ENCODE measurements at regions not wholly inside any gene's neighbourhood (a gene's known extent, or its start where the extent isn't known, plus 50 kb on each side); places are given as distances from the start of the nearest gene placed in this dataset.

DNA sequence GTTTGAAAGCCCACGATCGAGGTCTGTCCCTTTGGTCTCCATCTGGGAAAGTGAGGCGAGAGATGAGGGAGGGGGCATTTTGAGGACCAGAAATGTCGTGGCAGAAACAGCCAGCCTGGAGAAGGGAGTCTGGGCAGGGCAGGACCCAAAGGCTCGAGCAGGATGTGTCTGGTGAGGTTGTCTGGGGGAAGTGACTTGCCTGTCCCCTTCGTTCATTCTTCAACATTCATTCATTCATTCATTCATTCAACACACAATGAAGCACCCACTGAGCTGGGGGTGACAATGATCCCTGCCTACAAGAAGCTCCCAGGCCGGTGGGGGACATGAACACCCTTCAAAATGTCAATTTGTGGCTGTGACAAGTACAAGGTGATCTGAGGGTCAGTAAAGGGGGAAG lies 80.5 kb downstream of the CEBPB start:
- H3K4me3 ChIP-seq (ENCODE audit: low read depth, low read length): no peak overlapping the region
- TF ChIP-seq CTCF (conservative IDR thresholded peaks at IDR 0.05; ENCODE audit: low read depth, low read length): no peak
- no peak for DNase-seq (ENCODE audit: low read depth)

- TF ChIP-seq CTCF (conservative IDR thresholded peaks at IDR 0.05; ENCODE audit: low read depth, low read length): no peak
- H3K4me3 ChIP-seq (ENCODE audit: low read depth, low read length): no peak overlapping the region
- DNase-seq (ENCODE audit: low read depth): no peak
Measured at GRCh38 chr20:50271612-50272011, 81.0 kb downstream of the CEBPB start.

DNA sequence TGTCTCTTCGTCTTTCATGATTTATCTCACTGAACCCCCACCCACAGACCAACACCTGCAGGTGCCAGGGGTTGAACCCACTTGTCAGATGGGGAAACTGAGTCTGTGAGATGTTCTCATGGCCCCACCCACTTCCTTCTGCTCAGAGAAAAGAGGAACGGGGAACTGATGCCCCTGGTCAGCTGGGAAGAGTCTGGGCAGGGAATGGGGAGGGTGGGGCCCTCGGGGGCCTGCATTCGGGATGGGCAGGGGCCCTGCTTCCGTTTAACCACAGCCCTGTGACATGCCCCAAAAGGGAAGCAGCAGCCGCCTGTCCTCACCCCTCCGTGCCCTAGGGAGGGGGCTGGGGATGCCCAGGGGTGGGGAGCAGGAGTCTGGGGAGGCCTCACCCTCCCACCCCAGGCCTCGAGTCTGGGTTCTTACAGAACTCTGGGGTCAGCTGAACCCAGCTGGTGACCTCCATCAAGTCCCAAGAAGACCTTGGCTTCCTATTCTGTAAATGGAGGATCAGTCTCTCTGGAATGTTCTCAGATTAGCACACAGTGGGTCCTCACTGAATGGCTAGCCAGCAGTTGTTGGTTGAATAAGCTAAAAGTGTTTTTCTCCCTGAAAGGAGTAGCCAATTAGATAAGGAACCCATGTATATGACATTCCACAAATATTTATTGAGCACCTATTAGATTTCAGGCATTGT lies 81.5 kb downstream of the CEBPB start:
- H3K4me3 ChIP-seq (ENCODE audit: low read depth, low read length): no peak overlapping the region
- no peak for DNase-seq (ENCODE audit: low read depth)
- TF ChIP-seq CTCF (conservative IDR thresholded peaks at IDR 0.05; ENCODE audit: low read depth, low read length): no peak

DNA sequence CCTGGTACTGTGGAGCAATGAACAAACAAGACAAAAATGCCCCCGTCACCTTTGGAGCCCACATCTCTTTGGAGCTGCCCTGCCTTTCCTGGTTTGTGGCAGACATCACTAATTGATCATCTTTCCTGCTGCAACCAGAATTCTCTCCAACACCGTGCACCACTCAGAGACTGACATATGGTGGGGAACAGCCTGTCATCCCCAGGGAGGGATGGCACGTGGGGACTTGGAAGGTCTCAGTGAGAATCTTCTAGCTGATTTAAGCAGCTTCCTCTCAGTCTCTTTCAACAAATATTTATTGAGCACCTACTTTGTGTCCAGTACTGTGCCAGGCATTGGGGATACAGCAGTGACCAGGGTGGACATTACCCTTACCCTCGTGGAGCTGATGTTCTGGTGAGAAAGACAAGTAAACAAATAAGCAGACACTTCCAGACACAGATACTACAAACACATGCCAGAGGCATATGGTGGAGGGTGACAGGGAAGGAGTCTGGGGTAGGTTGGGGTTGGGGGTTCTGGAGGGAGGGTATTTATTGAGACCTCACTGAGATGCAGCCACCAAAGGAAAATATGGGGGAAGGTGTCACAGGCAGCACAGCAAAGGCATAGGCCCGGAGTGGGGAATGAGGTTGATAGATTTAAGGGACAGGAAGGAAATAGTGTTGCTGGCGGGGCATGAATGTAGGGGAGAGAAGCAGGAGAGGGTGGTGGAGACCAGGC lies 82.3 kb downstream of the CEBPB start:
- TF ChIP-seq CTCF (conservative IDR thresholded peaks at IDR 0.05; ENCODE audit: low read depth, low read length): no peak
- no peak for DNase-seq (ENCODE audit: low read depth)
- no peak overlapping the region for H3K4me3 ChIP-seq (ENCODE audit: low read depth, low read length)

DNA sequence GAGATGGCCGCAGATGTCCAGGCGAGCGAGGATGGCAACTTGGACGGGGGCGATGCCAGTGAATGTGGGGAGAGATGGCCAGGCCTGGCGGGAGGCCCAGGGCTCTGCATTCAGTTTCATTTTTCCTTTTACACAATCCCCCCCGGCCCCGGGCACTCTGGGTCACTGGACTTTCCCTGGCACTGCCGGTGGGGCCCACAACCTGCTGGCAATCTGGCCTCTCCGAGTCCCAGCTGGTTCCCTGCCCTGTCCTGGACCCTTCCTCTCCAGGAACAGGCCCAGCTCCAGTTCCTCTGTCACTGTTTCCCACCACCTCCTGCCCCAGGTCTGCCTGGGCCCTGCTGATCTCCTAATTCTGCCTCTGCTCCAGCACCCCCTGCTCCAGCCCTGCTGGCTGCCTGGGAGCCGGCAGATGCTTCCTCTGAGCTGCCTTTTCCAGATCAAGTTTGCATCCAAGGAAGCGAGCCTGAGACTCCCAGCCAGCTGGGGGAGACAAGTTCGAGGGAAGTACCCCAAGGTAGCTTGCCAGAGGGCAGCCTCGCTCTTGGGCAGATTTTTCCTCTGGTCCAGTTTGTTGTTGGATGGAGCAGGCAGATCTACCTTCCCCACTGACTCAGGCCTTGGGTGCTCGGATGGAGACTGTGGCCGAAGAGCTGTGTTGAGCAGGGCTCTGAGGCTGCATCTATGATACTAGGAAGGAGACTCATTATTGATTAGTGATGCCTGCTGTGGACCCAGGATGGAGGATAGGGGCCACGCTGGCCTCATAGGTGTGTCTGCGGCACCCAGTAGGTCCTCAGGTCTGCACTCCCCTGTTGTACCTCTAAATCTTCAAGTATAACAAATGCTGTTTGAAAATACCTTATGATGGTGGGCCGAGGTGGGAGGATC lies 83.2 kb downstream of the CEBPB start:
- no peak overlapping the region for H3K4me3 ChIP-seq (ENCODE audit: low read depth, low read length)
- DNase-seq (ENCODE audit: low read depth): no peak
- TF ChIP-seq CTCF (conservative IDR thresholded peaks at IDR 0.05; ENCODE audit: low read depth, low read length): no peak

DNA sequence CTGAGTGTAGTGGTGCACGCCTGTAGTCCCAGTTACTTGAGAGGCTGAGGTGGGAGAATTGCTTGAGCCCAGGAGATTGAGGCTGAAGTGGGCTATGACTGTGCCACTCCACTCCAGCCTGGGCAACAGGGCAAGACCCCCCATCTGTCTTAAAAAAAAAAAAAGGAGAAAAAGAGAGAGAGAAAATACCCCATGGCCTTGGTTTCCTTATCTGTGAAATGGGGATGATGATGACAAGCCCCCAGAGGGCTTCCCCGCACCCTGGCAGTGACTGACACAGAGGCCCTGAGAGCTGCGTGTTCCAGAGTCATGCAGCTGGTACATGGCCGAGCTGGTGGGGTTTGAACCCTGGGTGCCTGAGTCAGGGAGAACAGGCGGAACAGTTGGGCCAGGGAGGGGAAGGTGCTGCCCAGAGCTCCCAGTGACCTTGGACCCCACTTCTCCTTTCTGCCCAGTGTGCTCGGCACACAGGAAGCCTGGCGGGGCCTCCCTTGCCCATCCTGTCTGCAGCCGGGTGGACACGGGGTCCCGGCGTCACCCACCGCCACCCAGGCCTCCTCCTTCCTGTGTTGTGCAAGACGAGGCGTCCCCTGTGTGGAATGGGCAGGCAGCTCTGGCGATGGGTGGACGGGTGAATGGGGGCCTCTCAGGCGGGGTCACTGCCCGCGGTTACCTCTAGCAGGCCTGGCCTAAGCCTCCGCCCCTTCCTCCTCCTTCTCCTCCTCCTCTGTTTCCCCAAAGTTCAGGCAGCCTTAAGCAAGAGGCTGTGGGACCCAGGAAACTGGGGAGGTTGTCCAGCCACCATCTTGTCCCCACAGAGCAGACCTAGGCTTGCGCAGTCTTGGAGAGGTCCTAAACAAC lies 84.2 kb downstream of the CEBPB start:
- no peak for DNase-seq (ENCODE audit: low read depth)
- no peak for TF ChIP-seq CTCF (conservative IDR thresholded peaks at IDR 0.05; ENCODE audit: low read depth, low read length)
- no peak overlapping the region for H3K4me3 ChIP-seq (ENCODE audit: low read depth, low read length)
